ENCODE measurements at regions not wholly inside any gene's neighbourhood (a gene's known extent, or its start where the extent isn't known, plus 50 kb on each side); places are given as distances from the start of the nearest gene placed in this dataset.
"Not testable (repeated sequence)": the region's sequence is repeated elsewhere in the genome, so short reads cannot be mapped to it uniquely, and the experiment has no call there.

DNA sequence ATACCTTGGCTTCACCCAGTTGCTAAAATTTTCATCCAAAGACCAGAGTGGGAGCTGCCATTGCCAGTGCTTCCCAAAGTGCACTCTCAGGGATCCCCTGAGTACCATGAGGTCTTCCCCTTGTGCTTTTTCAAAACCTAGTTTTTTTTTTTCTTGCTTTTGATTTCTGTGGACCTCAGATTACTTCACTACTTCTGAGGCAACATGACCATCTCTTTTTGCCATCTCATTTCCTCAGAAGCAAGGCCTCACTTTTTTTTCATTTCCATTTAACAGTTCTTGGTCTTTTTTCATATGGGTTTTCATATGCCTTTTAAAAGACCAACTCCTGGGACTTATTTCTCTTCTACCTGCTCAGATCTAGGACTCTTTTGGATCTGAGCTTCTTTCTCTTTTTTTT is 64.1 kb upstream of the MMS22L start:
- no peak overlapping the region for H3K27ac Mint-ChIP-seq
- H3K4me1 Mint-ChIP-seq (ENCODE audit: low read depth): no peaks in the 10 kb centered on the region
- no peak for DNase-seq
- no peaks in the 10 kb centered on the region for H3K36me3 Mint-ChIP-seq (ENCODE audit: low read depth)
- H3K4me3 Mint-ChIP-seq: no peak overlapping the region
- no peaks in the 10 kb centered on the region for H3K9me3 Mint-ChIP-seq
- TF ChIP-seq, protein P1, sequence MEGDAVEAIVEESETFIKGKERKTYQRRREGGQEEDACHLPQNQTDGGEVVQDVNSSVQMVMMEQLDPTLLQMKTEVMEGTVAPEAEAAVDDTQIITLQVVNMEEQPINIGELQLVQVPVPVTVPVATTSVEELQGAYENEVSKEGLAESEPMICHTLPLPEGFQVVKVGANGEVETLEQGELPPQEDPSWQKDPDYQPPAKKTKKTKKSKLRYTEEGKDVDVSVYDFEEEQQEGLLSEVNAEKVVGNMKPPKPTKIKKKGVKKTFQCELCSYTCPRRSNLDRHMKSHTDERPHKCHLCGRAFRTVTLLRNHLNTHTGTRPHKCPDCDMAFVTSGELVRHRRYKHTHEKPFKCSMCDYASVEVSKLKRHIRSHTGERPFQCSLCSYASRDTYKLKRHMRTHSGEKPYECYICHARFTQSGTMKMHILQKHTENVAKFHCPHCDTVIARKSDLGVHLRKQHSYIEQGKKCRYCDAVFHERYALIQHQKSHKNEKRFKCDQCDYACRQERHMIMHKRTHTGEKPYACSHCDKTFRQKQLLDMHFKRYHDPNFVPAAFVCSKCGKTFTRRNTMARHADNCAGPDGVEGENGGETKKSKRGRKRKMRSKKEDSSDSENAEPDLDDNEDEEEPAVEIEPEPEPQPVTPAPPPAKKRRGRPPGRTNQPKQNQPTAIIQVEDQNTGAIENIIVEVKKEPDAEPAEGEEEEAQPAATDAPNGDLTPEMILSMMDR (IDR thresholded peaks at IDR 0.05): no peak
- no peaks in the 10 kb centered on the region for H3K27me3 Mint-ChIP-seq (ENCODE audit: insufficient read depth)

DNA sequence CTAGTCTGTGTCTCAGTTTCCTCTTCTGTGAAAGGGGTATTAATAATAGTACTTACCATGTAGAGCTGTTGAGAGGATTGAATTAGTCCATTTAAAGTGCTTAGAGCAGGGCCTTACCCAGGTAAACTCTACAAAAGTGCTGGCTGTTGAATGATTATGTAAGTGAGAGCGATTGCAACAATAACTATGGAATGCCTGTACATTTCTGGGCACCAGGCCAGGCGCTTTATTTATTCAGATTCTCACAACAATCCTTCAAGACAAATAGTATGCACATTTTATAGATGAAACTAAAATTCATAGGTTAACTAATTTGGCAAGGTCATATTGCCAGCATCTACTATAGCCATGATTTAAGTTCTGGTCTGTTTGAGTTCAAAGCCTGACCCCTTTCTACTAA is 78.3 kb upstream of the MMS22L start:
- Mint-ChIP-seq H3K27me3 (ENCODE audit: insufficient read depth) (no peaks in the 10 kb centered on the region), H3K36me3 (ENCODE audit: low read depth) (no peaks in the 10 kb centered on the region), H3K4me1 (ENCODE audit: low read depth) (no peaks in the 10 kb centered on the region), H3K9me3 (no peaks in the 10 kb centered on the region), H3K4me3 (no peak overlapping the region), H3K27ac (no peak overlapping the region)
- DNase-seq: no peak
- TF ChIP-seq, protein P1 (IDR thresholded peaks at IDR 0.05): no peak

DNA sequence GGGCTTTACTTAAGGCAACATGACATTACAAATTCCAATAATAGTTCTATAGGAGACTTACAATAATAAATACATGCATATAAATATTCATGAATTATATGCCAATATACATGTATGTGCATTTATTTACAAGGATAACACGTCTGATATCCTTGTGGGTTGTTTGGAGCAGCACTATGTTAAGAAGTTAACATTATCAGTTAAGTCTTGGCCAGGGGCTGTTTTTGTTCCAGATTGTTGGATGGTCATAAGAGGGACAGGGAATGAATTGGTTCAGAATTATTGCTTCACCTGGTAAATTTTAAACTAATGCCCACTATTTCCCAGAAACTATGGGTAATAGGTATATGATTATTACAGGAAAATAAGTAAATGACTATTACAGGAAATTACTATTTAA is 81.3 kb upstream of the MMS22L start:
- H3K27me3 Mint-ChIP-seq (ENCODE audit: insufficient read depth): no peaks in the 10 kb centered on the region
- TF ChIP-seq, protein P1 (IDR thresholded peaks at IDR 0.05): no peak
- DNase-seq: no peak
- H3K4me3 Mint-ChIP-seq: no peak overlapping the region
- H3K4me1 Mint-ChIP-seq (ENCODE audit: low read depth): no peaks in the 10 kb centered on the region
- no peaks in the 10 kb centered on the region for H3K9me3 Mint-ChIP-seq
- no peak overlapping the region for H3K27ac Mint-ChIP-seq
- H3K36me3 Mint-ChIP-seq (ENCODE audit: low read depth): no peaks in the 10 kb centered on the region

DNA sequence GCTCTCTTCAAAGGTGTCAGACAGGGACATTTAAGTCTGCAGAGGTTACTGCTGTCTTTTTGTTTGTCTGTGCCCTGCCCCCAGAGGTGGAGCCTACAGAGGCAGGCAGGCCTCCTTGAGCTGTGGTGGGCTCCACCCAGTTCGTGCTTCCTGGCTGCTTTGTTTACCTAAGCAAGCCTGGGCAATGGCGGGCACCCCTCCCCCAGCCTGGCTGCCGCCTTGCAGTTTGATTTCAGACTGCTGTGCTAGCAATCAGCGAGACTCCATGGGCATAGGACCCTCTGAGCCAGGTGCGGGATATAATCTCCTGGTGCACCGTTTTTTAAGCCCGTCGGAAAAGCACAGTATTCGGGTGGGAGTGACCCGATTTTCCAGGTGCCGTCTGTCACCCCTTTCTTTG is 99.1 kb upstream of the MMS22L start:
- not testable (repeated sequence) for DNase-seq; H3K9me3 Mint-ChIP-seq; H3K27ac Mint-ChIP-seq; H3K27me3 Mint-ChIP-seq (ENCODE audit: insufficient read depth); H3K4me1 Mint-ChIP-seq (ENCODE audit: low read depth); H3K36me3 Mint-ChIP-seq (ENCODE audit: low read depth); H3K4me3 Mint-ChIP-seq

DNA sequence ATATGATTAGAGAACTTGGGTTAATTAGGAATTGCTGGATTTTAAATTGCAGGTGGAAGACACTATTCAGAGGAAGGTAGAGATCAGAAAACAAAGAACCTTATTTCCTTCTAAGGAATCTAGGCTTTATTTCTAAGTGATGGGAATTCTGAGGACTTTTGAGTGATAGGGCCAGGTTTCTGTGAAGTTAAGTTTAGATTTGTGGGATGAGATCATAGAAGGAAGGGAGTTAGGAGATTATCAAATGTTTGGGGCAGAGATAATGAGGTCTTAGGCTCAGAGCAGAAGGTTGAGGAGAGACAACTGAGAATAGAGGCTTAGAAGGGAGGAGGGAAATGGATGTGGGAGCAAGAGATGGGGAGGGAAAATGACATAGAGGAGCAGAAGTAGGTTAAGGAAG is 109.7 kb upstream of the MMS22L start:
- Mint-ChIP-seq H3K27ac (no peak overlapping the region), H3K9me3 (no peaks in the 10 kb centered on the region), H3K36me3 (ENCODE audit: low read depth) (no peaks in the 10 kb centered on the region), H3K27me3 (ENCODE audit: insufficient read depth) (peaks cover 5% of the 10 kb centered on the region), H3K4me1 (ENCODE audit: low read depth) (no peaks in the 10 kb centered on the region), H3K4me3 (no peak overlapping the region)
- TF ChIP-seq, protein P1 (IDR thresholded peaks at IDR 0.05): no peak
- DNase-seq: no peak

DNA sequence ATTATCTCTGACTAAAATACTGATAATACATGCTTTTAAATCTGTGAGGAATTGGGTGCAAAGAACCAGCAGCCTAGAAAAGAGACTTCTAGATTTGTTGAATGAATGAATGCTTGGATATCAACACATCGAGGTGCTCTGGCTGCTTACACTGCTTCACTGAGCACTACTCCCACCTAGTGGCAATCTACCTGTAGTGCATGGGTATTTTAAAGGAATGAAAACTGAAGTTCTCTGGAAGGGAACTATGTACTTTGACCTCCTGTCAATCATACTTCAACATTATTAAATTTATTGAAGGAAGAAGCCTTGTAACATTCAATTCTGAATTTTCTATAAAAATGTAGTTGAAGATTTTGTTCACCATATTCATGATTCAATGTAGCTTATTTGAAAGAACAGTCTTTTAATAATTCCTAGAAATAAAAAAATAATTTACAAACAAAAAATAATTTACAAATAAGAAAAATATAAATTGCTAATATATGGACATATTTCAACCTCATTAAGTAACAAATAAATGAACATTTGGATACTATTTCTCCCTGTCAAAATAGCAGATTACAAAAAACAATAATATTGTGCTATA is 111.2 kb upstream of the MMS22L start:
- Mint-ChIP-seq H3K4me3 (no peak overlapping the region), H3K27me3 (ENCODE audit: insufficient read depth) (peaks cover 5% of the 10 kb centered on the region), H3K4me1 (ENCODE audit: low read depth) (no peaks in the 10 kb centered on the region), H3K36me3 (ENCODE audit: low read depth) (no peaks in the 10 kb centered on the region), H3K9me3 (no peaks in the 10 kb centered on the region), H3K27ac (no peak overlapping the region)
- TF ChIP-seq, protein P1 (IDR thresholded peaks at IDR 0.05): peak; percentile 96
- DNase-seq: peak; percentile 52
